ENCODE measurements at regions not wholly inside any gene's neighbourhood (a gene's known extent, or its start where the extent isn't known, plus 50 kb on each side); places are given as distances from the start of the nearest gene placed in this dataset.
"Not testable (repeated sequence)": the region's sequence is repeated elsewhere in the genome, so short reads cannot be mapped to it uniquely, and the experiment has no call there.

- DNase-seq (ENCODE audit: low read depth): no peak
Observed at GRCh38 chr21:35398346-35398982, 349.4 kb upstream of the RUNX1 start.

GRCh38 chr21:35397781-35398180, 348.7 kb upstream of the RUNX1 start:
- no peak for DNase-seq (ENCODE audit: low read depth)

GRCh38 chr21:35396655-35397054, 347.6 kb upstream of the RUNX1 start:
- DNase-seq (ENCODE audit: low read depth): no peak

- DNase-seq (ENCODE audit: low read depth): no peak
Observed at GRCh38 chr21:35395728-35396127, 346.6 kb upstream of the RUNX1 start.

GRCh38 chr21:35394634-35395369, 345.7 kb upstream of the RUNX1 start:
- no peak for DNase-seq (ENCODE audit: low read depth)

- DNase-seq (ENCODE audit: low read depth): no peak
Observed at GRCh38 chr21:35394049-35394448, 344.9 kb upstream of the RUNX1 start.

- no peak for DNase-seq (ENCODE audit: low read depth)
Observed at GRCh38 chr21:35390013-35390776, 341.1 kb upstream of the RUNX1 start.

GRCh38 chr21:35386491-35387079, 337.5 kb upstream of the RUNX1 start:
- no peak for DNase-seq (ENCODE audit: low read depth)

- no peak for DNase-seq (ENCODE audit: low read depth)
Observed at GRCh38 chr21:35384375-35384774, 335.3 kb upstream of the RUNX1 start.

GRCh38 chr21:35382696-35383095, 333.6 kb upstream of the RUNX1 start:
- no peak for DNase-seq (ENCODE audit: low read depth)

GRCh38 chr21:35381743-35382310, 332.7 kb upstream of the RUNX1 start:
- no peak for DNase-seq (ENCODE audit: low read depth)

GRCh38 chr21:35380304-35380703, 331.2 kb upstream of the RUNX1 start:
- DNase-seq (ENCODE audit: low read depth): not testable (repeated sequence)

GRCh38 chr21:35378881-35379280, 329.8 kb upstream of the RUNX1 start:
- DNase-seq (ENCODE audit: low read depth): no peak

GRCh38 chr21:35377505-35378090, 328.5 kb upstream of the RUNX1 start:
- no peak for DNase-seq (ENCODE audit: low read depth)

GRCh38 chr21:35376406-35377135, 327.5 kb upstream of the RUNX1 start:
- no peak for DNase-seq (ENCODE audit: low read depth)

- DNase-seq (ENCODE audit: low read depth): no peak
Observed at GRCh38 chr21:35375115-35375514, 326.0 kb upstream of the RUNX1 start.

- no peak for DNase-seq (ENCODE audit: low read depth)
Observed at GRCh38 chr21:35373998-35374397, 324.9 kb upstream of the RUNX1 start.

- DNase-seq (ENCODE audit: low read depth): no peak
Observed at GRCh38 chr21:35372201-35372600, 323.1 kb upstream of the RUNX1 start.

- DNase-seq (ENCODE audit: low read depth): no peak
Observed at GRCh38 chr21:35370671-35371070, 321.6 kb upstream of the RUNX1 start.

- no peak for DNase-seq (ENCODE audit: low read depth)
Observed at GRCh38 chr21:35370071-35370470, 321.0 kb upstream of the RUNX1 start.

GRCh38 chr21:35368326-35368725, 319.2 kb upstream of the RUNX1 start:
- no peak for DNase-seq (ENCODE audit: low read depth)
